ENCODE measurements at regions not wholly inside any gene's neighbourhood (a gene's known extent, or its start where the extent isn't known, plus 50 kb on each side); places are given as distances from the start of the nearest gene placed in this dataset.

DNA sequence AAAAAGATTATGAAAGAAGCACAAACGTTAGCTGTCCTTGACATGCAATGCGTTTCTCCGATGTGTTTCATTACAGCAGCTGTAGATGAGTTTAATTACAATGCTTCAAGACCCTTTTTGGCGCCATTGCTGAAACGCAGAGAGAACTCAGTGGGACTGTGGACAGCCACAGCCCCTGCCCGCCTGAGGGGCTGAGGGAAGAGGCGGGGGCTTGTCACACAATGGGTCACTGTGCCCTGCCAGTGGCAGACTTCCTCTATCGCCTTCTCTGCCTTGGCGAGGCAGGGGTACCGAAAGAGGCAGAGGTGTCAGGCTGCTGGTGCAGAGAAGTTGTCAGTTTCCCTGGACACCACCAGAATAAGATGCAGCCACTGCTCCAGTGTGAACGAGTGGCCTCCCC is 252.0 kb downstream of the NR2F2 start:
- Histone ChIP-seq H3K27me3 (replicated peaks; ENCODE audit: control insufficient read depth, insufficient read depth, low read length) (no peaks in the 10 kb centered on the region), H3K36me3 (ENCODE audit: control insufficient read depth, insufficient read depth, low read length) (no peaks in the 10 kb centered on the region), H3K4me3 (replicated peaks; ENCODE audit: low read depth, low read length) (no peak overlapping the region)
- no peak for TF ChIP-seq CTCF (IDR thresholded peaks at IDR 0.05; ENCODE audit: insufficient read depth, low read length, poor library complexity, severe bottlenecking)
- DNase-seq (ENCODE audit: extremely low read depth, insufficient read length), result no peak

DNA sequence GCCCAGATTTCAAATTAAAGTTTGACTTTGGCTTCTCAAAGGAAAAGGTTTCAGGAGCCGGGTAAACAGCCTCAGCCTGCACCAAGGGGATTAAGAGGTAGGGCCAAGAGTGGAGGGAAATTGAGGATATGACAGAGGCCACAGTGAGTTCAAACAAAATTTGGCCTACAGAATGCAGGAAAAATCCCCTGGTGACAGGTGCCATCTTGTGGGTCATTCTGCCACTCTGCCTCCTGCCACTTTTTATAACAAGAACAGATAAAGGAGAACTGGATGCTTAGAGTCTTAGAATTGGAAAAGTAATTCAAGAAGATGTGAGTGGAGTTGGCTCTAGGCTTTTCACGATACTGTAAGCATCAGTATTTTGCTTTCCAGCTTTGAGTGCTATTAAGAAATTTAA is 253.2 kb downstream of the NR2F2 start:
- DNase-seq (ENCODE audit: extremely low read depth, insufficient read length), result no peak
- no peaks in the 10 kb centered on the region for H3K36me3 ChIP-seq (ENCODE audit: control insufficient read depth, insufficient read depth, low read length)
- no peaks in the 10 kb centered on the region for H3K27me3 ChIP-seq (replicated peaks; ENCODE audit: control insufficient read depth, insufficient read depth, low read length)
- no peak overlapping the region for H3K4me3 ChIP-seq (replicated peaks; ENCODE audit: low read depth, low read length)
- TF ChIP-seq CTCF (IDR thresholded peaks at IDR 0.05; ENCODE audit: insufficient read depth, low read length, poor library complexity, severe bottlenecking), result peak; percentile 7

DNA sequence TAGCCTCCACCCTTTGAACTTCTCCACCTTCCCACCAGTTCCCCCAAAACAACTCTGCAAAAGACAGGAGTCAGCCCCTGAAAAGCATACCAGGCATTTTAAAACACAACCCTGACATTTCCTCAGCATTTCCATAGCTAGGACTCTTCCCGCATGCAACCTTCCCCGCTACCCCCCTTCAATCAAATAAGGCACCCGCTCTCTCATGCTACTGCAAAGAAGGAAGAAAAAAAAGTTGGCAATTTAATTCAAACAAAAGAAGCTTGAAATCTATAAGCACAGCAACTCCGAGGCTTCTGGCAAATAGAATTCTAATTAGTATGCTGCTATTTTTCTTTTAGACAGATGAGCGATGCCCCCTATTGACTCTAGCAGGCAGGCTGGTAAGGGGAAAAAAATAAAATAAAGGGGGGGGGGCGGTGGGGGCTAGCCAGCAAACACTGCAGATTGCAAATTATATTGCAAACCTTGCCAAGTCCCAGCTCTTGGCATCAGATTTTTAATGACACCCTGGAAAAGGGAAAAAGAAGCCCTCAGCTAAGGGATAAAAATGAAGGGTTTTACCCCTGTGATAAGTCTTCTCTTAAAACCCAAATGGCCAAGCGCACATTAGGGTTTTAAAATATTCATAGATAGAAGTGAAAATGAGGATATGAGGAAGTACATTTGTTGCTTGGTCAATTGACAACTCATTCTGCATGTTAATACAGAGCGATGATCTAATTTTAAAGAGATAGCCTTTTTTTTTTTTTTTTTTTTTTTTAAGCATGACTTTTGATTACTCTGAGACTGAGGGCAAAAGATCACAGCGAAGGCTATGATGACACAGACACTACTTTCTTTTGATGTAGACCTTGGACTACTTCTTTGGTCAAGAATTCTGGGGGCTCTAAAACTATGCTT is 255.2 kb downstream of the NR2F2 start:
- H3K36me3 ChIP-seq (ENCODE audit: control insufficient read depth, insufficient read depth, low read length), result no peaks in the 10 kb centered on the region
- peak; percentile 31 for TF ChIP-seq CTCF (IDR thresholded peaks at IDR 0.05; ENCODE audit: insufficient read depth, low read length, poor library complexity, severe bottlenecking)
- no peak for DNase-seq (ENCODE audit: extremely low read depth, insufficient read length)
- H3K4me3 ChIP-seq (replicated peaks; ENCODE audit: low read depth, low read length), result no peak overlapping the region
- no peaks in the 10 kb centered on the region for H3K27me3 ChIP-seq (replicated peaks; ENCODE audit: control insufficient read depth, insufficient read depth, low read length)

DNA sequence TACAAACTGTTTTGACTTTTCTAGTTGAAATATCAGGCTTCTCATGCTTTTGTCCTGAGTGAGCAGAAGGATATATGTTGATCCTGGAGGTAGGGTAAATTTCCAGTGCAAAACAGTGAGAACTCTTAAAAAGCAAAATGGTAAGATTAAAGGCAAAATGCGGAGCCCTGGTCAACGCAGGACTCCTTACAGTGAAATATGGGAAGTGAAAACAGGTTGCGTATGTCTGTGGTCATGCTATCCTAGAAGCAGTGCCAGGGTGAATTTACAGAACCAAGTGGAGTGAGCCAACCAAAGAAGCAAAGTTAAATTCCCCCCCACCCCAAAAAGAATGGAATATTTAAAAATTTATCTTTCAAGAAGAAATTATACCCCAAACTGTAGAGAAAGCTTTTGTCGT is 256.4 kb downstream of the NR2F2 start:
- TF ChIP-seq CTCF (IDR thresholded peaks at IDR 0.05; ENCODE audit: insufficient read depth, low read length, poor library complexity, severe bottlenecking), result no peak
- no peak for DNase-seq (ENCODE audit: extremely low read depth, insufficient read length)
- no peaks in the 10 kb centered on the region for H3K36me3 ChIP-seq (ENCODE audit: control insufficient read depth, insufficient read depth, low read length)
- no peak overlapping the region for H3K4me3 ChIP-seq (replicated peaks; ENCODE audit: low read depth, low read length)
- no peaks in the 10 kb centered on the region for H3K27me3 ChIP-seq (replicated peaks; ENCODE audit: control insufficient read depth, insufficient read depth, low read length)

DNA sequence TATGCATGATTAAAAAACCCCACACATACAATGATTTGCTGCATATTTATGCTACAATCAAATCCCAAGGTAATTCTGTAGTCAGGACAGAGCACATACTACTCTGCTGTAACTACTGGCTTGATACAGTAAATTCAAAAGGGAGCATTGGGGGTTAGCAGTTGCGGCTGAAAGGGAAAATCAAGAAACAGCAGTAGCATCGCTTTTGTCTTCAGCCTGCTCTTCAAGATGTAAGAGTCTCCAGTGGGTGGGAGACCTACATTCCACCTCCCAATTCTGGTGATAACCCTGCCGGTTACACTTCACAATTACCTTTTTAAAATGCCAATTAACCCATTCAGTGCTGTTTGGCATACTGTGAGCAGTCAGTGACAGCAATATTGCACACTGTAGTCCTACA is 259.4 kb downstream of the NR2F2 start:
- no peak for TF ChIP-seq CTCF (IDR thresholded peaks at IDR 0.05; ENCODE audit: insufficient read depth, low read length, poor library complexity, severe bottlenecking)
- DNase-seq (ENCODE audit: extremely low read depth, insufficient read length), result no peak
- Histone ChIP-seq H3K27me3 (replicated peaks; ENCODE audit: control insufficient read depth, insufficient read depth, low read length) (no peaks in the 10 kb centered on the region), H3K4me3 (replicated peaks; ENCODE audit: low read depth, low read length) (no peak overlapping the region), H3K36me3 (ENCODE audit: control insufficient read depth, insufficient read depth, low read length) (no peaks in the 10 kb centered on the region)

Data from GM06990 (cell line).